ENCODE measurements at regions not wholly inside any gene's neighbourhood (a gene's known extent, or its start where the extent isn't known, plus 50 kb on each side); places are given as distances from the start of the nearest gene placed in this dataset.

GRCh38 chr6:15826814-15827318, 164.0 kb upstream of the DTNBP1 start:
- H3K4me1 ChIP-seq (ENCODE audit: control insufficient read depth, insufficient read depth, low read length): no peaks in the 10 kb centered on the region
- H3K27ac ChIP-seq (ENCODE audit: low read length): no peak overlapping the region
- H3K27me3 ChIP-seq (ENCODE audit: control insufficient read depth in 1 of 2, insufficient read depth in 2 of 2, low read length in 2 of 2): no peaks in the 10 kb centered on the region
- H3K36me3 ChIP-seq (ENCODE audit: control insufficient read depth in 2 of 2, insufficient read depth in 2 of 2, low read length in 2 of 2): no peaks in the 10 kb centered on the region
- H3K9ac ChIP-seq (ENCODE audit: low read length in 2 of 2): no peak overlapping the region
- H3K4me3 ChIP-seq (ENCODE audit: low read length in 2 of 2): no peak overlapping the region
- H3K9me3 ChIP-seq (ENCODE audit: control insufficient read depth in 2 of 2, low read length in 2 of 2): no peaks in the 10 kb centered on the region

- H3K4me3 ChIP-seq (ENCODE audit: low read length in 2 of 2): no peak overlapping the region
- no peaks in the 10 kb centered on the region for H3K4me1 ChIP-seq (ENCODE audit: control insufficient read depth, insufficient read depth, low read length)
- no peaks in the 10 kb centered on the region for H3K27me3 ChIP-seq (ENCODE audit: control insufficient read depth in 1 of 2, insufficient read depth in 2 of 2, low read length in 2 of 2)
- no peaks in the 10 kb centered on the region for H3K9me3 ChIP-seq (ENCODE audit: control insufficient read depth in 2 of 2, low read length in 2 of 2)
- no peak overlapping the region for H3K27ac ChIP-seq (ENCODE audit: low read length)
- no peak overlapping the region for H3K9ac ChIP-seq (ENCODE audit: low read length in 2 of 2)
- no peaks in the 10 kb centered on the region for H3K36me3 ChIP-seq (ENCODE audit: control insufficient read depth in 2 of 2, insufficient read depth in 2 of 2, low read length in 2 of 2)
These were observed 162.6 kb upstream of the DTNBP1 start for GRCh38 chr6:15825332-15825930.

- Histone ChIP-seq H3K9me3 (ENCODE audit: control insufficient read depth in 2 of 2, low read length in 2 of 2) (no peaks in the 10 kb centered on the region), H3K4me3 (ENCODE audit: low read length in 2 of 2) (no peak overlapping the region), H3K9ac (ENCODE audit: low read length in 2 of 2) (no peak overlapping the region), H3K27ac (ENCODE audit: low read length) (no peak overlapping the region), H3K27me3 (ENCODE audit: control insufficient read depth in 1 of 2, insufficient read depth in 2 of 2, low read length in 2 of 2) (no peaks in the 10 kb centered on the region), H3K36me3 (ENCODE audit: control insufficient read depth in 2 of 2, insufficient read depth in 2 of 2, low read length in 2 of 2) (no peaks in the 10 kb centered on the region), H3K4me1 (ENCODE audit: control insufficient read depth, insufficient read depth, low read length) (no peaks in the 10 kb centered on the region)
These were observed 162.0 kb upstream of the DTNBP1 start for GRCh38 chr6:15824811-15825210.

- H3K4me3 ChIP-seq (ENCODE audit: low read length in 2 of 2): no peak overlapping the region
- H3K27ac ChIP-seq (ENCODE audit: low read length): no peak overlapping the region
- no peak overlapping the region for H3K9ac ChIP-seq (ENCODE audit: low read length in 2 of 2)
- no peaks in the 10 kb centered on the region for H3K27me3 ChIP-seq (ENCODE audit: control insufficient read depth in 1 of 2, insufficient read depth in 2 of 2, low read length in 2 of 2)
- H3K9me3 ChIP-seq (ENCODE audit: control insufficient read depth in 2 of 2, low read length in 2 of 2): no peaks in the 10 kb centered on the region
- no peaks in the 10 kb centered on the region for H3K4me1 ChIP-seq (ENCODE audit: control insufficient read depth, insufficient read depth, low read length)
- no peaks in the 10 kb centered on the region for H3K36me3 ChIP-seq (ENCODE audit: control insufficient read depth in 2 of 2, insufficient read depth in 2 of 2, low read length in 2 of 2)
These were observed 161.1 kb upstream of the DTNBP1 start for GRCh38 chr6:15823838-15824414.

GRCh38 chr6:15822835-15823234, 160.0 kb upstream of the DTNBP1 start:
- no peaks in the 10 kb centered on the region for H3K9me3 ChIP-seq (ENCODE audit: control insufficient read depth in 2 of 2, low read length in 2 of 2)
- H3K27ac ChIP-seq (ENCODE audit: low read length): no peak overlapping the region
- no peak overlapping the region for H3K4me3 ChIP-seq (ENCODE audit: low read length in 2 of 2)
- H3K36me3 ChIP-seq (ENCODE audit: control insufficient read depth in 2 of 2, insufficient read depth in 2 of 2, low read length in 2 of 2): no peaks in the 10 kb centered on the region
- no peak overlapping the region for H3K9ac ChIP-seq (ENCODE audit: low read length in 2 of 2)
- no peaks in the 10 kb centered on the region for H3K27me3 ChIP-seq (ENCODE audit: control insufficient read depth in 1 of 2, insufficient read depth in 2 of 2, low read length in 2 of 2)
- no peaks in the 10 kb centered on the region for H3K4me1 ChIP-seq (ENCODE audit: control insufficient read depth, insufficient read depth, low read length)

- no peak overlapping the region for H3K27ac ChIP-seq (ENCODE audit: low read length)
- H3K4me3 ChIP-seq (ENCODE audit: low read length in 2 of 2): no peak overlapping the region
- H3K9ac ChIP-seq (ENCODE audit: low read length in 2 of 2): no peak overlapping the region
- no peaks in the 10 kb centered on the region for H3K4me1 ChIP-seq (ENCODE audit: control insufficient read depth, insufficient read depth, low read length)
- H3K27me3 ChIP-seq (ENCODE audit: control insufficient read depth in 1 of 2, insufficient read depth in 2 of 2, low read length in 2 of 2): no peaks in the 10 kb centered on the region
- no peaks in the 10 kb centered on the region for H3K36me3 ChIP-seq (ENCODE audit: control insufficient read depth in 2 of 2, insufficient read depth in 2 of 2, low read length in 2 of 2)
- H3K9me3 ChIP-seq (ENCODE audit: control insufficient read depth in 2 of 2, low read length in 2 of 2): no peaks in the 10 kb centered on the region
These were observed 157.0 kb upstream of the DTNBP1 start for GRCh38 chr6:15819841-15820240.

GRCh38 chr6:15819226-15819625, 156.4 kb upstream of the DTNBP1 start:
- Histone ChIP-seq H3K9ac (ENCODE audit: low read length in 2 of 2) (no peak overlapping the region), H3K36me3 (ENCODE audit: control insufficient read depth in 2 of 2, insufficient read depth in 2 of 2, low read length in 2 of 2) (no peaks in the 10 kb centered on the region), H3K27ac (ENCODE audit: low read length) (no peak overlapping the region), H3K4me1 (ENCODE audit: control insufficient read depth, insufficient read depth, low read length) (no peaks in the 10 kb centered on the region), H3K9me3 (ENCODE audit: control insufficient read depth in 2 of 2, low read length in 2 of 2) (no peaks in the 10 kb centered on the region), H3K27me3 (ENCODE audit: control insufficient read depth in 1 of 2, insufficient read depth in 2 of 2, low read length in 2 of 2) (no peaks in the 10 kb centered on the region), H3K4me3 (ENCODE audit: low read length in 2 of 2) (no peak overlapping the region)

GRCh38 chr6:15818491-15818890, 155.7 kb upstream of the DTNBP1 start:
- Histone ChIP-seq H3K9me3 (ENCODE audit: control insufficient read depth in 2 of 2, low read length in 2 of 2) (no peaks in the 10 kb centered on the region), H3K36me3 (ENCODE audit: control insufficient read depth in 2 of 2, insufficient read depth in 2 of 2, low read length in 2 of 2) (no peaks in the 10 kb centered on the region), H3K27ac (ENCODE audit: low read length) (no peak overlapping the region), H3K9ac (ENCODE audit: low read length in 2 of 2) (no peak overlapping the region), H3K27me3 (ENCODE audit: control insufficient read depth in 1 of 2, insufficient read depth in 2 of 2, low read length in 2 of 2) (no peaks in the 10 kb centered on the region), H3K4me3 (ENCODE audit: low read length in 2 of 2) (no peak overlapping the region), H3K4me1 (ENCODE audit: control insufficient read depth, insufficient read depth, low read length) (no peaks in the 10 kb centered on the region)

- H3K9ac ChIP-seq (ENCODE audit: low read length in 2 of 2): no peak overlapping the region
- no peaks in the 10 kb centered on the region for H3K27me3 ChIP-seq (ENCODE audit: control insufficient read depth in 1 of 2, insufficient read depth in 2 of 2, low read length in 2 of 2)
- H3K36me3 ChIP-seq (ENCODE audit: control insufficient read depth in 2 of 2, insufficient read depth in 2 of 2, low read length in 2 of 2): no peaks in the 10 kb centered on the region
- no peak overlapping the region for H3K27ac ChIP-seq (ENCODE audit: low read length)
- no peaks in the 10 kb centered on the region for H3K4me1 ChIP-seq (ENCODE audit: control insufficient read depth, insufficient read depth, low read length)
- H3K9me3 ChIP-seq (ENCODE audit: control insufficient read depth in 2 of 2, low read length in 2 of 2): no peaks in the 10 kb centered on the region
- no peak overlapping the region for H3K4me3 ChIP-seq (ENCODE audit: low read length in 2 of 2)
These were observed 155.2 kb upstream of the DTNBP1 start for GRCh38 chr6:15818044-15818443.

GRCh38 chr6:15817100-15817499, 154.3 kb upstream of the DTNBP1 start:
- H3K9ac ChIP-seq (ENCODE audit: low read length in 2 of 2): no peak overlapping the region
- no peak overlapping the region for H3K4me3 ChIP-seq (ENCODE audit: low read length in 2 of 2)

GRCh38 chr6:15816661-15817060, 153.8 kb upstream of the DTNBP1 start:
- H3K36me3 ChIP-seq (ENCODE audit: control insufficient read depth in 2 of 2, insufficient read depth in 2 of 2, low read length in 2 of 2): no peaks in the 10 kb centered on the region
- no peak overlapping the region for H3K4me3 ChIP-seq (ENCODE audit: low read length in 2 of 2)
- H3K4me1 ChIP-seq (ENCODE audit: control insufficient read depth, insufficient read depth, low read length): no peaks in the 10 kb centered on the region

More at GRCh38 chr6:15817100-15817499, 154.3 kb upstream of the DTNBP1 start:
- Histone ChIP-seq H3K27me3 (ENCODE audit: control insufficient read depth in 1 of 2, insufficient read depth in 2 of 2, low read length in 2 of 2) (no peaks in the 10 kb centered on the region), H3K36me3 (ENCODE audit: control insufficient read depth in 2 of 2, insufficient read depth in 2 of 2, low read length in 2 of 2) (no peaks in the 10 kb centered on the region), H3K4me1 (ENCODE audit: control insufficient read depth, insufficient read depth, low read length) (no peaks in the 10 kb centered on the region), H3K9me3 (ENCODE audit: control insufficient read depth in 2 of 2, low read length in 2 of 2) (no peaks in the 10 kb centered on the region), H3K27ac (ENCODE audit: low read length) (no peak overlapping the region)

More at GRCh38 chr6:15816661-15817060, 153.8 kb upstream of the DTNBP1 start:
- no peaks in the 10 kb centered on the region for H3K9me3 ChIP-seq (ENCODE audit: control insufficient read depth in 2 of 2, low read length in 2 of 2)
- no peak overlapping the region for H3K27ac ChIP-seq (ENCODE audit: low read length)
- H3K9ac ChIP-seq (ENCODE audit: low read length in 2 of 2): no peak overlapping the region
- H3K27me3 ChIP-seq (ENCODE audit: control insufficient read depth in 1 of 2, insufficient read depth in 2 of 2, low read length in 2 of 2): no peaks in the 10 kb centered on the region

All from stomach smooth muscle (tissue), 2 donors.